HuH-7.5 (cell line): ENCODE measurements at regions not wholly inside any gene's neighbourhood (a gene's known extent, or its start where the extent isn't known, plus 50 kb on each side); places are given as distances from the start of the nearest gene placed in this dataset.

ENCODE experiments used
- DNase-seq: peaks from one replicate; pipeline ENCODE4 v3.0.0; 2011; ENCODE audit warnings: low spot score

- DNase-seq = no peak
These were observed 153.0 kb downstream of the UXS1 start for GRCh38 chr2:106041150-106041549.

GRCh38 chr2:106039634-106040315, 154.3 kb downstream of the UXS1 start:
- no peak for DNase-seq

GRCh38 chr2:106038601-106039375, 155.3 kb downstream of the UXS1 start:
- no peak for DNase-seq

- DNase-seq = no peak
These were observed 156.2 kb downstream of the UXS1 start for GRCh38 chr2:106037932-106038331.

GRCh38 chr2:106037262-106037661, 156.8 kb downstream of the UXS1 start:
- DNase-seq = no peak

- DNase-seq = no peak
These were observed 159.8 kb downstream of the UXS1 start for GRCh38 chr2:106034325-106034724.

- no peak for DNase-seq
These were observed 161.4 kb downstream of the UXS1 start for GRCh38 chr2:106032676-106033075.

GRCh38 chr2:106030287-106031268, 163.5 kb downstream of the UXS1 start:
- peak; percentile 32 for DNase-seq

- no peak for DNase-seq
These were observed 165.9 kb downstream of the UXS1 start for GRCh38 chr2:106028192-106028591.

- no peak for DNase-seq
These were observed 167.6 kb downstream of the UXS1 start for GRCh38 chr2:106026271-106027190.

- DNase-seq = no peak
These were observed 168.3 kb downstream of the UXS1 start for GRCh38 chr2:106025796-106026195.

- no peak for DNase-seq
These were observed 172.5 kb downstream of the UXS1 start for GRCh38 chr2:106021662-106022028.

- DNase-seq = no peak
These were observed 173.1 kb downstream of the UXS1 start for GRCh38 chr2:106020821-106021661.

- DNase-seq = no peak
These were observed 174.1 kb downstream of the UXS1 start for GRCh38 chr2:106020032-106020431.

GRCh38 chr2:106018141-106018540, 176.0 kb downstream of the UXS1 start:
- no peak for DNase-seq

GRCh38 chr2:106012591-106013347, 181.3 kb downstream of the UXS1 start:
- no peak for DNase-seq

GRCh38 chr2:106012001-106012590, 182.0 kb downstream of the UXS1 start:
- DNase-seq = no peak

- no peak for DNase-seq
These were observed 182.7 kb downstream of the UXS1 start for GRCh38 chr2:106011380-106011779.

- no peak for DNase-seq
These were observed 183.2 kb downstream of the UXS1 start for GRCh38 chr2:106010818-106011355.
